Smooth muscle cell (in vitro differentiated cells): ENCODE measurements at regions not wholly inside any gene's neighbourhood (a gene's known extent, or its start where the extent isn't known, plus 50 kb on each side); places are given as distances from the start of the nearest gene placed in this dataset.

Experiments
- DNase-seq: peaks from one replicate; lab custom pipeline; 2025; ENCODE audit not compliant: unreplicated experiment; lab: John Stamatoyannopoulos, UW
- H2AFZ ChIP-seq: fragments of 200-600 bp; sonication (generic); 2 replicates; pipeline ENCODE4 v1.6.0; 2016; ENCODE audit warnings: antibody characterized with exemption, low read depth, mild to moderate bottlenecking
- H3F3A ChIP-seq: fragments of 200-600 bp; sonication (generic); 2 replicates; pipeline ENCODE4 v1.6.0; 2017; ENCODE audit warnings: antibody characterized with exemption, low read depth
- H3K27ac ChIP-seq: fragments of 200-600 bp; sonication (generic); 2 replicates; pipeline ENCODE4 v1.5.1; 2016; ENCODE audit warnings: low read depth, mild to moderate bottlenecking
- H3K27me3 ChIP-seq: fragments of 200-600 bp; sonication (generic); 2 replicates; pipeline ENCODE4 v1.6.1; 2016; ENCODE audit warnings: low read depth, mild to moderate bottlenecking
- H3K36me3 ChIP-seq: fragments of 200-600 bp; sonication (generic); 2 replicates; pipeline ENCODE4 v1.5.1; 2016; ENCODE audit warnings: low read depth
- H3K4me1 ChIP-seq: fragments of 200-600 bp; sonication (generic); 2 replicates; pipeline ENCODE4 v1.5.1; 2016; ENCODE audit warnings: low read depth
- H3K4me2 ChIP-seq: fragments of 200-600 bp; sonication (generic); 2 replicates; pipeline ENCODE4 v1.6.0; 2016; ENCODE audit warnings: mild to moderate bottlenecking
- H3K4me3 ChIP-seq: fragments of 200-600 bp; sonication (generic); 2 replicates; pipeline ENCODE4 v1.5.1; 2016; ENCODE audit warnings: mild to moderate bottlenecking
- H3K79me2 ChIP-seq: fragments of 200-600 bp; sonication (generic); 2 replicates; pipeline ENCODE4 v1.6.0; 2016; ENCODE audit warnings: low read depth, mild to moderate bottlenecking
- H3K9ac ChIP-seq: fragments of 200-600 bp; sonication (generic); 2 replicates; pipeline ENCODE4 v1.6.0; 2016; ENCODE audit warnings: low read depth
- H3K9me3 ChIP-seq: fragments of 200-600 bp; sonication (generic); replicated peaks from 2 replicates; pipeline ENCODE4 v1.5.1; 2016; ENCODE audit warnings: low read depth
- H4K20me1 ChIP-seq: fragments of 200-600 bp; sonication (generic); 2 replicates; pipeline ENCODE4 v1.6.0; 2016; ENCODE audit warnings: low read depth
- WGBS: methylation state at CpG from one replicate; pipeline ENCODE4 v1.1.7; 2016; ENCODE audit warnings: low lambda C conversion rate; 5-methylcytosine and 5-hydroxymethylcytosine counted together
- TF ChIP-seq, protein P1 (sequence below): fragments of 200-600 bp; sonication (generic); IDR thresholded peaks from 2 replicates; pipeline ENCODE4 v1.5.1; 2017; ENCODE audit warnings: borderline replicate concordance, mild to moderate bottlenecking, antibody characterized with exemption; ENCODE audit not compliant: insufficient read depth, poor library complexity, severe bottlenecking

DNA sequence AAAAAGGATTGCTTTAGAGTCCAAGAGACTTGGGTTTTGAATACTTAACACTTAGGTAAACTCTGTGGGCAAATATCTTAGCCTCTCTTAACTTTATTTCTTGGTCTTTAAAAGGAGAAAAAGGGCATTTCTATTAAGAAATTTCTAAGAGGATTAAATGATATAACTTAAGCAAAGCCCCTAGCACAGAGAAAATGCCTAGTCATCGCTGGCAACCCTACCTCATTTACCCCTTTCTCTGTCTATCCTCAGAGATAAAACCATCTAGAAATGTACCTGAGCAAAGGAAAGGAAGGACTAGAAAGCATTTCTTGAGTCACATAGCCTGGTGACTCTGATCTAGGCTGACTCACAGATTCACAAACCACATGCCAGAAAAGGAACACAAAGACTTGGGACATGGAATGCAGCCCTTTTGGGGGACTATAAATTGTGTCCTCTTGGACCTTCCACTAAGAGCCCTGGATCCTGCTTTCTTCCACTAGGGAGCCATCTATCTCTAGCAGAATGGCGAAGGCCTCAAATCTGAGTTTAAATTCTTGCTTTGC lies 120.6 kb downstream of the FOXD1 start:
- Histone ChIP-seq H3K27me3 (no peaks in the 10 kb centered on the region), H3K79me2 (no peaks in the 10 kb centered on the region), H3K9me3 (no peaks in the 10 kb centered on the region), H3K9ac (peak overlapping the region; percentile 14), H2AFZ (no peak overlapping the region), H3K4me1 (no peaks in the 10 kb centered on the region), H3K4me3 (no peak overlapping the region), H4K20me1 (no peaks in the 10 kb centered on the region), H3K4me2 (no peak overlapping the region), H3K27ac (peak overlapping the region; percentile 70), H3F3A (no peaks in the 10 kb centered on the region), H3K36me3 (no peaks in the 10 kb centered on the region)
- 89% methylated on average over 2 of the region's 2 CpGs for WGBS
- no peak for DNase-seq
- TF ChIP-seq, protein P1, sequence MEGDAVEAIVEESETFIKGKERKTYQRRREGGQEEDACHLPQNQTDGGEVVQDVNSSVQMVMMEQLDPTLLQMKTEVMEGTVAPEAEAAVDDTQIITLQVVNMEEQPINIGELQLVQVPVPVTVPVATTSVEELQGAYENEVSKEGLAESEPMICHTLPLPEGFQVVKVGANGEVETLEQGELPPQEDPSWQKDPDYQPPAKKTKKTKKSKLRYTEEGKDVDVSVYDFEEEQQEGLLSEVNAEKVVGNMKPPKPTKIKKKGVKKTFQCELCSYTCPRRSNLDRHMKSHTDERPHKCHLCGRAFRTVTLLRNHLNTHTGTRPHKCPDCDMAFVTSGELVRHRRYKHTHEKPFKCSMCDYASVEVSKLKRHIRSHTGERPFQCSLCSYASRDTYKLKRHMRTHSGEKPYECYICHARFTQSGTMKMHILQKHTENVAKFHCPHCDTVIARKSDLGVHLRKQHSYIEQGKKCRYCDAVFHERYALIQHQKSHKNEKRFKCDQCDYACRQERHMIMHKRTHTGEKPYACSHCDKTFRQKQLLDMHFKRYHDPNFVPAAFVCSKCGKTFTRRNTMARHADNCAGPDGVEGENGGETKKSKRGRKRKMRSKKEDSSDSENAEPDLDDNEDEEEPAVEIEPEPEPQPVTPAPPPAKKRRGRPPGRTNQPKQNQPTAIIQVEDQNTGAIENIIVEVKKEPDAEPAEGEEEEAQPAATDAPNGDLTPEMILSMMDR = no peak

- no peak overlapping the region for H3K27ac ChIP-seq
- H3F3A ChIP-seq = peaks cover 3% of the 10 kb centered on the region
Measured at GRCh38 chr5:73325546-73325945, 123.0 kb downstream of the FOXD1 start.

DNA sequence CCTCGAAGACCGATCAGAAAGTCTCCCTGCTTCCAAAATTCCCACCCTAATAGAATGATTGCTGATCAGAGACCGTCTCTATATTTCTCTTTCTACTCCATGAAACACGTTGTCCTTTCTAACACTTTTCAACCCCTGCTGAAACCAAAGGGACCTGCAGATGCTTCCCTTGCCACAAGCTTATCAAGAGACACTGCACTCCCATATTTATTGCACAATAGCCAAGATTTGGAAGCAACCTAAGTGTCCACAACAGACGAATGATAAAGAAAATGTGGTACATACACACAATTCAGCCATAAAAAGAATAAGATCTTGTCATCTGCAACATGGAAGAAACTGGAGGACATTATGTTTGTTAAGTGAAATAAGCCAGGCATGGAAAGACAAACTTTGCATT lies 125.1 kb downstream of the FOXD1 start:
- peaks cover 3% of the 10 kb centered on the region for H3F3A ChIP-seq
- no peak for DNase-seq
- no peaks in the 10 kb centered on the region for H4K20me1 ChIP-seq
- TF ChIP-seq, protein P1 = no peak
- H2AFZ ChIP-seq = no peak overlapping the region
- 79% methylated on average over 5 of the region's 5 CpGs for WGBS
- H3K4me1 ChIP-seq = no peaks in the 10 kb centered on the region
- no peak overlapping the region for H3K9ac ChIP-seq
- H3K4me2 ChIP-seq = no peak overlapping the region
- no peak overlapping the region for H3K4me3 ChIP-seq
- H3K79me2 ChIP-seq = no peaks in the 10 kb centered on the region
- H3K36me3 ChIP-seq = no peaks in the 10 kb centered on the region
- H3K9me3 ChIP-seq = no peaks in the 10 kb centered on the region
- no peaks in the 10 kb centered on the region for H3K27me3 ChIP-seq
- no peak overlapping the region for H3K27ac ChIP-seq

More at GRCh38 chr5:73325546-73325945, 123.0 kb downstream of the FOXD1 start:
- H3K27me3 ChIP-seq = no peaks in the 10 kb centered on the region
- WGBS = 97% methylated on average over 3 of the region's 3 CpGs
- no peak overlapping the region for H3K4me3 ChIP-seq
- H3K4me2 ChIP-seq = no peak overlapping the region
- no peaks in the 10 kb centered on the region for H4K20me1 ChIP-seq
- no peaks in the 10 kb centered on the region for H3K4me1 ChIP-seq
- DNase-seq = no peak
- no peak overlapping the region for H3K9ac ChIP-seq
- TF ChIP-seq, protein P1 = no peak
- H2AFZ ChIP-seq = no peak overlapping the region
- no peaks in the 10 kb centered on the region for H3K9me3 ChIP-seq
- no peaks in the 10 kb centered on the region for H3K79me2 ChIP-seq
- no peaks in the 10 kb centered on the region for H3K36me3 ChIP-seq

GRCh38 chr5:73322437-73323076 lies 126.0 kb downstream of the FOXD1 start:
- H3K4me2 ChIP-seq = peak overlapping the region; percentile 4
- H3F3A ChIP-seq = peaks cover 3% of the 10 kb centered on the region
- no peak overlapping the region for H2AFZ ChIP-seq
- no peak for DNase-seq
- TF ChIP-seq, protein P1 = no peak
- peak overlapping the region; percentile 79 for H3K27ac ChIP-seq
- no peaks in the 10 kb centered on the region for H3K9me3 ChIP-seq
- no peak overlapping the region for H3K4me3 ChIP-seq
- H3K4me1 ChIP-seq = no peaks in the 10 kb centered on the region
- no peaks in the 10 kb centered on the region for H3K36me3 ChIP-seq
- WGBS = 89% methylated on average over 9 of the region's 9 CpGs
- H3K9ac ChIP-seq = peak overlapping the region; percentile 46
- no peaks in the 10 kb centered on the region for H3K79me2 ChIP-seq
- H3K27me3 ChIP-seq = no peaks in the 10 kb centered on the region
- no peaks in the 10 kb centered on the region for H4K20me1 ChIP-seq
